HL-60 (cell line): ENCODE measurements at regions not wholly inside any gene's neighbourhood (a gene's known extent, or its start where the extent isn't known, plus 50 kb on each side); places are given as distances from the start of the nearest gene placed in this dataset.
"Not testable (repeated sequence)": the region's sequence is repeated elsewhere in the genome, so short reads cannot be mapped to it uniquely, and the experiment has no call there.

Experiments
- DNase-seq, 2 experiments: peaks; one replicate each; pipeline ENCODE4 v3.0.0-alpha.2; 2010 to 2020; ENCODE audit warnings: low read depth in 1 of 2, low spot score in 1 of 2
- H3K27ac ChIP-seq: fragments of 250-450 bp; sonication (Bioruptor Pico); replicated peaks from 2 replicates; pipeline ENCODE4 v1.5.1; 2020; ENCODE audit warnings: mild to moderate bottlenecking, moderate library complexity
- H3K27me3 ChIP-seq: fragments of 250-450 bp; sonication (Bioruptor Pico); 2 replicates; pipeline ENCODE4 v1.5.1; 2021; ENCODE audit warnings: mild to moderate bottlenecking, moderate library complexity; ENCODE audit not compliant: insufficient read depth, poor library complexity, severe bottlenecking
- H3K4me3 ChIP-seq: replicated peaks from 2 replicates; pipeline ENCODE4 v1.5.1; 2011; ENCODE audit warnings: mild to moderate bottlenecking, control low read depth, low read length; ENCODE audit not compliant: insufficient read depth
- GABPA ChIP-seq: IDR thresholded peaks from 2 replicates; pipeline ENCODE4 v1.6.1; 2012; ENCODE audit warnings: low read depth
- POLR2AphosphoS5 ChIP-seq: IDR thresholded peaks from 2 replicates; pipeline ENCODE4 v1.6.1; 2012; ENCODE audit warnings: low read depth
- REST ChIP-seq: IDR thresholded peaks from 2 replicates; pipeline ENCODE4 v1.6.1; 2012; ENCODE audit warnings: low read depth; ENCODE audit not compliant: insufficient replicate concordance
- SPI1 ChIP-seq: IDR thresholded peaks from 2 replicates; pipeline ENCODE4 v1.6.1; 2012; ENCODE audit warnings: low read depth, mild to moderate bottlenecking, borderline replicate concordance
- TF ChIP-seq, protein P1 (sequence below): IDR thresholded peaks from one replicate; pipeline ENCODE4 v1.5.1; 2011; ENCODE audit warnings: low read length, control low read depth, inconsistent platforms; ENCODE audit not compliant: insufficient read depth

DNA sequence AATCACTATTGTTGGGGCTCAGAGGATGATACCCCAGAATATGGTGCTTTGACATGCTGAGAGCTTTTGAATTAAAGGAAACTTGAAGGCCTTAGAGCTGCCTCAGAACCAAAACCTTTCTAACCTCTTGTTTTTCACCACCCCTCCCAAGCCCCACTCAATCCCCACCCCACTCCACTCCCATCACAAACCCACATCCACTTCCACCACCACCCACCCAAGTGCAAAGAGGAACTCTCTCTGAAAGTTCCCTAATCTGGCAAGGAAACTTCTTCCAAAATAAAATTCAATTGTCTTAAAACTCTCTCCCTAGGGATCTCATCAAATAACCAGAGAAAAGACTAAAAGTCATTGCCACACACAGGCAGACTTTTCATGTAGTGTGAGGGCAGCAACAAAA is 301.2 kb upstream of the ARHGEF26 start:
- DNase-seq = no peak
- TF ChIP-seq, protein P1, sequence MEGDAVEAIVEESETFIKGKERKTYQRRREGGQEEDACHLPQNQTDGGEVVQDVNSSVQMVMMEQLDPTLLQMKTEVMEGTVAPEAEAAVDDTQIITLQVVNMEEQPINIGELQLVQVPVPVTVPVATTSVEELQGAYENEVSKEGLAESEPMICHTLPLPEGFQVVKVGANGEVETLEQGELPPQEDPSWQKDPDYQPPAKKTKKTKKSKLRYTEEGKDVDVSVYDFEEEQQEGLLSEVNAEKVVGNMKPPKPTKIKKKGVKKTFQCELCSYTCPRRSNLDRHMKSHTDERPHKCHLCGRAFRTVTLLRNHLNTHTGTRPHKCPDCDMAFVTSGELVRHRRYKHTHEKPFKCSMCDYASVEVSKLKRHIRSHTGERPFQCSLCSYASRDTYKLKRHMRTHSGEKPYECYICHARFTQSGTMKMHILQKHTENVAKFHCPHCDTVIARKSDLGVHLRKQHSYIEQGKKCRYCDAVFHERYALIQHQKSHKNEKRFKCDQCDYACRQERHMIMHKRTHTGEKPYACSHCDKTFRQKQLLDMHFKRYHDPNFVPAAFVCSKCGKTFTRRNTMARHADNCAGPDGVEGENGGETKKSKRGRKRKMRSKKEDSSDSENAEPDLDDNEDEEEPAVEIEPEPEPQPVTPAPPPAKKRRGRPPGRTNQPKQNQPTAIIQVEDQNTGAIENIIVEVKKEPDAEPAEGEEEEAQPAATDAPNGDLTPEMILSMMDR = no peak
- TF ChIP-seq POLR2AphosphoS5 (no peak), SPI1 (no peak), REST (no peak), GABPA (no peak)
- Histone ChIP-seq H3K4me3 (no peak overlapping the region), H3K27me3 (no peaks in the 10 kb centered on the region), H3K27ac (no peak overlapping the region)

GRCh38 chr3:153828346-153828745 is 292.8 kb upstream of the ARHGEF26 start:
- H3K27ac ChIP-seq, H3K27me3 ChIP-seq, H3K4me3 ChIP-seq, DNase-seq: not testable (repeated sequence)

GRCh38 chr3:153829606-153830170 is 291.5 kb upstream of the ARHGEF26 start:
- Histone ChIP-seq H3K27ac (peak overlapping the region; percentile 36; the same call in 1 of the 2 replicates), H3K27me3 (no peaks in the 10 kb centered on the region), H3K4me3 (no peak overlapping the region)
- TF ChIP-seq GABPA (no peak), SPI1 (no peak), REST (no peak), POLR2AphosphoS5 (no peak)
- TF ChIP-seq, protein P1 = no peak
- peak; percentile 5 to 26 for DNase-seq

- no peak overlapping the region for H3K27ac ChIP-seq
- no peaks in the 10 kb centered on the region for H3K27me3 ChIP-seq
- no peak overlapping the region for H3K4me3 ChIP-seq
- DNase-seq = no peak
- TF ChIP-seq REST (no peak), GABPA (no peak)
Measured at GRCh38 chr3:153830552-153830951, 290.6 kb upstream of the ARHGEF26 start.
